Psoas muscle (tissue), 7 donors: ENCODE measurements at regions not wholly inside any gene's neighbourhood (a gene's known extent, or its start where the extent isn't known, plus 50 kb on each side); places are given as distances from the start of the nearest gene placed in this dataset.

Source experiments
- ATAC-seq, 4 donors: fragments of 200-7000 bp; cut with Tn5 transposase; one replicate each; pipeline ENCODE4 v1.9.1; 2020; ENCODE audit warnings: moderate library complexity in 3 of 4, mild to moderate bottlenecking in 2 of 4
- DNase-seq, 2 donors: peaks; one replicate each; pipeline ENCODE4 v3.0.0-alpha.2; 2020
- H3K27ac ChIP-seq: fragments of 200-600 bp; one replicate; pipeline ENCODE4 v1.8.0; 2022
- H3K27me3 ChIP-seq, 3 donors: fragments of 200-600 bp in 1 of 3; one replicate each; pipeline versions ENCODE4 v1.6.1 to v1.8.0; 2013 to 2022; ENCODE audit warnings: low read length in 2 of 3, mild to moderate bottlenecking in 2 of 3, moderate library complexity in 1 of 3; ENCODE audit not compliant: insufficient read depth in 3 of 3
- H3K36me3 ChIP-seq, 2 donors: fragments of 200-600 bp in 1 of 2; one replicate each; pipeline versions ENCODE4 v1.6.1 to v1.8.0; 2013 to 2022; ENCODE audit warnings: low read depth in 1 of 2, mild to moderate bottlenecking in 1 of 2, moderate library complexity in 1 of 2; ENCODE audit not compliant: insufficient read depth in 1 of 2
- H3K4me1 ChIP-seq: fragments of 200-600 bp; one replicate; pipeline ENCODE4 v1.8.0; 2022
- H3K4me3 ChIP-seq: fragments of 200-600 bp; one replicate; pipeline ENCODE4 v1.8.0; 2022; ENCODE audit warnings: mild to moderate bottlenecking
- H3K9me3 ChIP-seq: fragments of 200-600 bp; one replicate; pipeline ENCODE4 v1.8.0; 2022
- WGBS, 3 donors: extraction: QIAGEN DNeasy Blood & Tissue Kit; methylation state at CpG; one replicate each; pipeline versions ENCODE4 v1.1.6 to v1.1.7; 2013; 5-methylcytosine and 5-hydroxymethylcytosine counted together
- intact Hi-C, 2 donors: fragments of 100-400 bp; cut with DNase I; formaldehyde crosslinking; loops; one replicate each; pipeline versions ENCODE4 v1.11.0 to v1.14.2; 2022
- TF ChIP-seq, protein P1 (sequence below): fragments of 200-600 bp; IDR thresholded peaks from one replicate; pipeline ENCODE4 v1.8.0; 2022; ENCODE audit warnings: antibody characterized with exemption
- donor health status: healthy with polysubstance abuse.
- donor health status: DM: no; HTN: no; CAD: no; lungs with moderate emphysema.
- donor health status: Bipolar disorder and iron deficiency.
- donor health status: healthy.
- donor health status: DM: yes; HTN: yes; CAD: no.
- donor health status: DM: no; HTN: no; CAD: no.
- donor health status: DM: yes; HTN: yes; CAD: no.

GRCh38 chr6:104186831-104187230 lies 672.9 kb downstream of the HACE1 start:
- TF ChIP-seq, protein P1, sequence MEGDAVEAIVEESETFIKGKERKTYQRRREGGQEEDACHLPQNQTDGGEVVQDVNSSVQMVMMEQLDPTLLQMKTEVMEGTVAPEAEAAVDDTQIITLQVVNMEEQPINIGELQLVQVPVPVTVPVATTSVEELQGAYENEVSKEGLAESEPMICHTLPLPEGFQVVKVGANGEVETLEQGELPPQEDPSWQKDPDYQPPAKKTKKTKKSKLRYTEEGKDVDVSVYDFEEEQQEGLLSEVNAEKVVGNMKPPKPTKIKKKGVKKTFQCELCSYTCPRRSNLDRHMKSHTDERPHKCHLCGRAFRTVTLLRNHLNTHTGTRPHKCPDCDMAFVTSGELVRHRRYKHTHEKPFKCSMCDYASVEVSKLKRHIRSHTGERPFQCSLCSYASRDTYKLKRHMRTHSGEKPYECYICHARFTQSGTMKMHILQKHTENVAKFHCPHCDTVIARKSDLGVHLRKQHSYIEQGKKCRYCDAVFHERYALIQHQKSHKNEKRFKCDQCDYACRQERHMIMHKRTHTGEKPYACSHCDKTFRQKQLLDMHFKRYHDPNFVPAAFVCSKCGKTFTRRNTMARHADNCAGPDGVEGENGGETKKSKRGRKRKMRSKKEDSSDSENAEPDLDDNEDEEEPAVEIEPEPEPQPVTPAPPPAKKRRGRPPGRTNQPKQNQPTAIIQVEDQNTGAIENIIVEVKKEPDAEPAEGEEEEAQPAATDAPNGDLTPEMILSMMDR, result no peak
- no peaks in the 10 kb centered on the region for H3K36me3 ChIP-seq
- peaks cover 2% of the 10 kb centered on the region for H3K9me3 ChIP-seq
- H3K27me3 ChIP-seq, result no peaks in the 10 kb centered on the region
- intact Hi-C loops, result no loop called here
- no peaks in the 10 kb centered on the region for H3K4me1 ChIP-seq
- no peak for DNase-seq
- no peak overlapping the region for H3K4me3 ChIP-seq
- no peak overlapping the region for H3K27ac ChIP-seq
- no peak for ATAC-seq
- 40 to 89% (median 45%) methylated on average over 3 of the region's 3 CpGs for WGBS, 3 donors

DNA sequence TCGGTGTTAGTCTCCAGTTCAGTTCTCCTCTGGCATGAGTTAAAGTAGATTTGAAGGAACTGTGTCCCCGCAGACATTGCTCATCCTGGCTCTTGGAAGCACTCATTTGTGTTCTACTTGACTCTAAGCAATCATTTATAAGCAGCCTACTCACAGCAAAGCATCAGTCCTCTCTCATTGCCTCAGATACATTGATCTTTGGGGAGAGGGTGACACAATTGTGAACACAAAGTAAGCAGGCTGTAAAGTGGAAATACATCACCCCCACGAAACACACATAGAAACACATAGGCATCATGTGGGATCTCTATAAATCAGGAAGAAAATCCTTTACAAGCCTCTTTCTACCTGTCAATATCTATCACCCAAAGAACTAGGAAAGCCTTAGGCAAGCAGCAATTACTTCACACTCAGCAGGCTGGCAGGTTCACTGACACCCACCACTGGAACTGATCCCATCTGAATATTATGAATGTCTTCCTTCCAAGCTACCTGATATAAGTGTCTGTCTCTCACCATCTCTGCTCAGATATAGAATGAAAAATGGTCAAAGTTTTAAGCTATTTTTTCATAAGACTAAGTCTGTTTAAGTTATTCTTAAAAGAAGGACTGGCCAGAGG lies 675.8 kb downstream of the HACE1 start:
- no peak overlapping the region for H3K27ac ChIP-seq
- WGBS, 3 donors, result 68 to 77% (median 75%) methylated on average over 3 of the region's 3 CpGs
- H3K36me3 ChIP-seq, result no peaks in the 10 kb centered on the region
- peaks cover 2% of the 10 kb centered on the region for H3K9me3 ChIP-seq
- DNase-seq (no peak), ATAC-seq (no peak)
- H3K4me3 ChIP-seq, result no peak overlapping the region
- H3K27me3 ChIP-seq, result no peaks in the 10 kb centered on the region
- TF ChIP-seq, protein P1, result no peak
- H3K4me1 ChIP-seq, result no peaks in the 10 kb centered on the region
- intact Hi-C loops, result no loop called here

GRCh38 chr6:104182811-104183210 lies 676.9 kb downstream of the HACE1 start:
- Histone ChIP-seq H3K27me3 (no peaks in the 10 kb centered on the region), H3K4me3 (no peak overlapping the region), H3K27ac (no peak overlapping the region), H3K4me1 (no peaks in the 10 kb centered on the region), H3K9me3 (peaks cover 2% of the 10 kb centered on the region), H3K36me3 (no peaks in the 10 kb centered on the region)
- TF ChIP-seq, protein P1, result no peak
- ATAC-seq, result no peak
- DNase-seq, result no peak
- intact Hi-C loops, result no loop called here
- 60 to 62% (median 62%) methylated on average over 2 of the region's 2 CpGs for WGBS, 3 donors

GRCh38 chr6:104173668-104174067 lies 686.1 kb downstream of the HACE1 start:
- TF ChIP-seq, protein P1, result no peak
- no peaks in the 10 kb centered on the region for H3K9me3 ChIP-seq
- H3K4me1 ChIP-seq, result no peaks in the 10 kb centered on the region
- 68 to 83% (median 70%) methylated on average over 1 of the region's 1 CpG for WGBS, 3 donors
- no peak overlapping the region for H3K4me3 ChIP-seq
- no peaks in the 10 kb centered on the region for H3K27me3 ChIP-seq
- intact Hi-C loops, result no loop called here
- ATAC-seq (no peak), DNase-seq (no peak)
- no peaks in the 10 kb centered on the region for H3K36me3 ChIP-seq
- no peak overlapping the region for H3K27ac ChIP-seq

DNA sequence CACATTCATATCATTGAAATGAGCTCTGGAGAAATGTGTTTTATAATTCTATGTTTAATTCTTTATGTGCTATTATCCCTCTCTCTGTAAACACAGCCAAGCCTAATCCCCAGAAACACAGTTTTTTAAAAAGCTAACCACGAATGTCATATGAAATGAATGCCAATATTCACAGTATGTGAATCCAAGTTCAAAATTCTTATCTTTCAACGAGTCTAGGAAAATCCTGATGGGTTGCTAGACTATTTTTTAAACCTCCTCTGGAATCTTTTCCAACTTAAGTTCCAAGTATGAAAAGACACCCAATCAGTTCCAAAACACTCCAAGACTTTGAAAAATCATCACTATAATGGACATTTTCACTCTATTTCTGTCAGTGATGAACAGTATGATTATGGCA lies 689.3 kb downstream of the HACE1 start:
- Histone ChIP-seq H3K27me3 (no peaks in the 10 kb centered on the region), H3K36me3 (no peaks in the 10 kb centered on the region), H3K9me3 (peaks cover 12% of the 10 kb centered on the region), H3K4me1 (no peaks in the 10 kb centered on the region), H3K27ac (no peak overlapping the region), H3K4me3 (no peak overlapping the region)
- no peak for DNase-seq
- intact Hi-C loops, result no loop called here
- WGBS, 3 donors, result 14 to 16% (median 14%) methylated on average over 2 of the region's 2 CpGs
- TF ChIP-seq, protein P1, result no peak
- ATAC-seq, result no peak
